Neuronal stem cell (in vitro differentiated cells): ENCODE measurements at regions not wholly inside any gene's neighbourhood (a gene's known extent, or its start where the extent isn't known, plus 50 kb on each side); places are given as distances from the start of the nearest gene placed in this dataset.

Experiments
- DNase-seq: peaks from one replicate; pipeline ENCODE4 v3.0.0-alpha.2; 2013; ENCODE audit warnings: low spot score
- H2AFZ ChIP-seq: one replicate; pipeline ENCODE4 v1.6.1; 2013; ENCODE audit warnings: mild to moderate bottlenecking, low read length, inconsistent platforms
- H2AK5ac ChIP-seq: 2 replicates; pipeline ENCODE4 v1.6.1; 2013; ENCODE audit warnings: low read depth, mild to moderate bottlenecking, inconsistent platforms, low read length, moderate library complexity, mixed read lengths
- H2BK120ac ChIP-seq: 2 replicates; pipeline ENCODE4 v1.6.1; 2013; ENCODE audit warnings: low read depth, mild to moderate bottlenecking, inconsistent platforms, low read length, moderate library complexity, mixed read lengths
- H2BK12ac ChIP-seq: one replicate; pipeline ENCODE4 v1.6.1; 2013; ENCODE audit warnings: low read length, inconsistent platforms
- H2BK15ac ChIP-seq: 2 replicates; pipeline ENCODE4 v1.6.1; 2013; ENCODE audit warnings: mild to moderate bottlenecking, low read length, inconsistent platforms, mixed read lengths
- H2BK5ac ChIP-seq: one replicate; pipeline ENCODE4 v1.6.1; 2013; ENCODE audit warnings: inconsistent platforms, mild to moderate bottlenecking, low read length, moderate library complexity
- H3K14ac ChIP-seq: one replicate; pipeline ENCODE4 v1.6.1; 2013; ENCODE audit warnings: low read length, inconsistent platforms
- H3K18ac ChIP-seq: 2 replicates; pipeline ENCODE4 v1.6.1; 2013; ENCODE audit warnings: low read length, inconsistent platforms
- H3K23ac ChIP-seq: 2 replicates; pipeline ENCODE4 v1.6.1; 2013; ENCODE audit warnings: low read depth, mild to moderate bottlenecking, mixed read lengths, low read length, inconsistent platforms; ENCODE audit not compliant: poor library complexity
- H3K27ac ChIP-seq: replicated peaks from 3 replicates; pipeline ENCODE4 v1.5.1; 2013; ENCODE audit warnings: low read length, inconsistent platforms
- H3K27me3 ChIP-seq, 3 experiments: 2 replicates each; pipeline ENCODE4 v1.6.1; 2013; ENCODE audit warnings: low read length in 3 of 3, mild to moderate bottlenecking in 2 of 3, inconsistent platforms in 1 of 3, low read depth in 1 of 3, mixed read lengths in 1 of 3, moderate library complexity in 1 of 3; ENCODE audit not compliant: control insufficient read depth in 3 of 3, insufficient read depth in 3 of 3
- H3K36me3 ChIP-seq, 2 donors: replicated peaks in 1 of 2; 2 replicates each; pipeline ENCODE4 v1.6.1; 2013; ENCODE audit warnings: low read length in 2 of 2; ENCODE audit not compliant: control insufficient read depth in 2 of 2, insufficient read depth in 2 of 2
- H3K4ac ChIP-seq: 2 replicates; pipeline ENCODE4 v1.6.1; 2013; ENCODE audit warnings: inconsistent platforms, mild to moderate bottlenecking, low read length, moderate library complexity
- H3K4me1 ChIP-seq, 2 donors: 1 replicate in 1 of 2; 2 replicates in 1 of 2; pipeline ENCODE4 v1.6.1; 2013; ENCODE audit warnings: low read length in 2 of 2, low read depth in 1 of 2; ENCODE audit not compliant: control insufficient read depth in 2 of 2, insufficient read depth in 1 of 2
- H3K4me2 ChIP-seq: one replicate; pipeline ENCODE4 v1.6.1; 2013; ENCODE audit warnings: mild to moderate bottlenecking, low read length, inconsistent platforms; ENCODE audit not compliant: insufficient read depth, poor library complexity, severe bottlenecking
- H3K4me3 ChIP-seq, 2 donors: 2 replicates each; pipeline ENCODE4 v1.5.1; 2013; ENCODE audit warnings: low read length in 2 of 2, mild to moderate bottlenecking in 2 of 2, inconsistent platforms in 1 of 2, moderate library complexity in 1 of 2
- H3K79me1 ChIP-seq: one replicate; pipeline ENCODE4 v1.6.1; 2013; ENCODE audit warnings: low read depth, mild to moderate bottlenecking, inconsistent platforms, low read length, moderate library complexity
- H3K9ac ChIP-seq: one replicate; pipeline ENCODE4 v1.6.1; 2013; ENCODE audit warnings: mild to moderate bottlenecking, low read depth, low read length, inconsistent platforms; ENCODE audit not compliant: poor library complexity
- H3K9me3 ChIP-seq, 2 donors: replicated peaks in 1 of 2; 2 replicates each; pipeline versions ENCODE3 to v1.6.1; 2013; ENCODE audit warnings: low read length in 2 of 2, mild to moderate bottlenecking in 2 of 2, inconsistent platforms in 1 of 2, low read depth in 1 of 2, mixed read lengths in 1 of 2, moderate library complexity in 1 of 2; ENCODE audit not compliant: control insufficient read depth in 2 of 2, insufficient read depth in 1 of 2
- H4K8ac ChIP-seq: one replicate; pipeline ENCODE4 v1.6.1; 2013; ENCODE audit warnings: low read depth, mild to moderate bottlenecking, inconsistent platforms, low read length, moderate library complexity
- H4K91ac ChIP-seq: one replicate; pipeline ENCODE4 v1.6.1; 2013; ENCODE audit warnings: low read length, low read depth, mild to moderate bottlenecking, inconsistent platforms; ENCODE audit not compliant: poor library complexity
- WGBS, 2 donors: extraction: QIAGEN DNeasy Blood & Tissue Kit; methylation state at CpG; one replicate each; pipeline ENCODE4 v1.1.7; 2013; ENCODE audit warnings: missing lambda C conversion rate in 2 of 2, mixed read lengths in 1 of 2; ENCODE audit not compliant: insufficient read length in 2 of 2, insufficient replicate concordance in 1 of 2; ENCODE audit errors: extremely low coverage in 2 of 2; 5-methylcytosine and 5-hydroxymethylcytosine counted together

- Histone ChIP-seq H4K91ac (no peak overlapping the region), H3K27me3 (no peaks in the 10 kb centered on the region), H3K14ac (no peak overlapping the region), H3K18ac (no peak overlapping the region), H2AFZ (no peak overlapping the region), H3K4me3 (no peak overlapping the region), H2BK120ac (no peak overlapping the region), H3K79me1 (no peaks in the 10 kb centered on the region), H3K4me2 (no peak overlapping the region), H2BK5ac (no peak overlapping the region), H3K36me3 (no peaks in the 10 kb centered on the region), H2BK15ac (no peak overlapping the region), H3K4ac (no peak overlapping the region), H3K9ac (no peak overlapping the region), H3K27ac (no peak overlapping the region), H2AK5ac (no peak overlapping the region), H4K8ac (no peak overlapping the region), H3K9me3 (no peaks in the 10 kb centered on the region), H2BK12ac (no peak overlapping the region), H3K4me1 (no peaks in the 10 kb centered on the region), H3K23ac (no peak overlapping the region)
- WGBS, 2 donors, result no CpG with 5 or more reads among the region's 2 CpGs
- DNase-seq, result no peak
These were observed 71.8 kb upstream of the SAMSN1 start for GRCh38 chr21:14617871-14618270.

DNA sequence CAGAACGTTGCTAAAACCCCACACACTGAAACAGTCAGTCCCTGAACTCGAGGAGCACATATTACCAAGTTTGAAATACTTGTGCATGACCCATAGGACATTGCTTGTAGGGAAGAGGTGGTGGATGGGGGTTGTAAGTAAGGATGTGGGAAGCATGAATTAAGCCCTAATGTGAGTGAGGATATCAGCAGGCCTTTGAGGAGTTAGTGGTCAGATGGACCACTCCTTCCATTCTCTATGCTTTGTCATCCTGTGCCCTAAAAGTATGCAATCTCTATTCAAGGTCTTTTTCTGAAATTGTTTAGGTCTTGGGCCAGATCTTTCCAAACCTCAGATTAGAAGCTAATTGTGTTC, 70.9 kb upstream of the SAMSN1 start:
- DNase-seq, result no peak
- Histone ChIP-seq H3K4me1 (no peaks in the 10 kb centered on the region), H3K27ac (no peak overlapping the region), H3K79me1 (no peaks in the 10 kb centered on the region), H3K9ac (no peak overlapping the region), H3K27me3 (no peaks in the 10 kb centered on the region), H2BK12ac (no peak overlapping the region), H3K14ac (no peak overlapping the region), H2BK120ac (no peak overlapping the region), H2BK5ac (no peak overlapping the region), H3K9me3 (no peaks in the 10 kb centered on the region), H2AFZ (no peak overlapping the region), H3K23ac (no peak overlapping the region), H3K4me2 (no peak overlapping the region), H4K8ac (no peak overlapping the region), H3K4ac (no peak overlapping the region), H2BK15ac (no peak overlapping the region), H2AK5ac (no peak overlapping the region), H3K4me3 (no peak overlapping the region), H3K18ac (no peak overlapping the region), H4K91ac (no peak overlapping the region), H3K36me3 (no peaks in the 10 kb centered on the region)
- no CpG with 5 or more reads among the region's 2 CpGs for WGBS, 2 donors

DNA sequence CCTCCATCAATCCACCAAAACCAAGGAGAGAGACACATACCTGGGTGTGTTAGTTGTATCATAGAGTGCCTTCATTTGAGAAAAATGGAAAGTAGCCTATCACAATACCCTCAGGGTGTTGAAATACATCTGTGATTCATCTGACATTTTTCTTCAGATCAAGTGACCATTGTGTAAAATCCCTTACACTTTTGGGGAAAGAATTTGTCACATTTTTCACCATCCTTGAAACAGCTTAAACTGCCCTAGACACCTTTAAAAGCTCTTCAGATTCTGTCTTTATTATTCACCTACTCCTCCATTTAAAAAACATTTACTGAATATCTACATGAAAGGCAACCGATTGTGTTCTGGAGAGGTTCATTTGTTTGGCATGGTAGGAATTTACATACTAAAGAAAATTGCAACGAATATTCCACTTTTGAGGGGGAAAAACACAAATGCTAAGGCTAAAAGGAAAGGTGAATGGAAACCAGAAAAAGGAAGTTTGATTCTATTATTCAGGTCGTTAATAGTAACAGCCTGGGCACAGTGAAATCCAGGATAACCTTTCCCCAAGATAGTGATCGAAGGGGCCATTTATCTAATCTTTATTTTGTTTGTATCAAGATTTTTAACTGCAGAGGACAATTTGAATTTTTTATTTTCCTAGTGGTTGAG, 70.4 kb upstream of the SAMSN1 start:
- DNase-seq, result no peak
- Histone ChIP-seq H2AFZ (no peak overlapping the region), H2AK5ac (no peak overlapping the region), H3K9ac (no peak overlapping the region), H2BK15ac (no peak overlapping the region), H2BK120ac (no peak overlapping the region), H3K4me1 (no peaks in the 10 kb centered on the region), H3K4ac (no peak overlapping the region), H2BK5ac (no peak overlapping the region), H3K79me1 (no peaks in the 10 kb centered on the region), H3K18ac (no peak overlapping the region), H3K27me3 (no peaks in the 10 kb centered on the region), H4K91ac (no peak overlapping the region), H3K36me3 (no peaks in the 10 kb centered on the region), H3K9me3 (no peaks in the 10 kb centered on the region), H3K4me3 (no peak overlapping the region), H3K4me2 (no peak overlapping the region), H3K27ac (no peak overlapping the region), H3K23ac (no peak overlapping the region), H3K14ac (no peak overlapping the region), H2BK12ac (no peak overlapping the region), H4K8ac (no peak overlapping the region)
- no CpG with 5 or more reads among the region's 4 CpGs for WGBS, 2 donors

DNA sequence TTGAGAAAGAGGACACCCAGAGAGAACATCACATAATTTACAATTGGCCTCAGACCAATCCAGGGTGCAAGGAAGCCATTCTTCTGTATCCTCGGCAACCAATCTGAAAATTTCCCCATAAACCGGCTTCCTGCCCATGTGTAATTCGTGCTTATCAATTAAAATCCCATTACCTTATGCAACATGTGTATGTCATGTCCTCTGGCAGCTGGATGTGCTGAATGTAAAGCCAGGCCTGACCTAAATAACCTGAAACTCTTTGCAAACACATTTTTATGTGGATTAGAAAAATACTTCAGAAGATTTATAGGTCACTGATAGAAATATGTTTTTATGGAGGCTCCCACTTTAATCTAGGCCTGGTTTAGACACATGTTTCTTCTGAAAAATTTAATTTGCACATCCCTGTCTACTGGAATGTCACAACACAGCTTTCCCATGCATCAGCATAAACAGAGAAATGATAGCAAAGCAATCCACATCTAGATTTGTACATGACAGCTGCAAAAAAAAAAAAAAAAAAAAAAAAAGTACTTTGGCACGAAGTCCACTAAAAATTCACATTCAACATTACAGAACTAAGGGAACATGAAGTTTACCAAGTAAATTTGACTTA, 69.4 kb upstream of the SAMSN1 start:
- H2AFZ ChIP-seq, result no peak overlapping the region
- no peak overlapping the region for H2AK5ac ChIP-seq
- no peak overlapping the region for H4K8ac ChIP-seq
- H3K4me3 ChIP-seq, result no peak overlapping the region
- H3K27ac ChIP-seq, result no peak overlapping the region
- no peak overlapping the region for H3K23ac ChIP-seq
- H2BK12ac ChIP-seq, result no peak overlapping the region
- no peaks in the 10 kb centered on the region for H3K4me1 ChIP-seq
- H3K27me3 ChIP-seq, result no peaks in the 10 kb centered on the region
- H2BK120ac ChIP-seq, result no peak overlapping the region
- no peak overlapping the region for H3K9ac ChIP-seq
- no peak overlapping the region for H2BK15ac ChIP-seq
- no peaks in the 10 kb centered on the region for H3K9me3 ChIP-seq
- H3K4ac ChIP-seq, result no peak overlapping the region
- H2BK5ac ChIP-seq, result no peak overlapping the region
- no peaks in the 10 kb centered on the region for H3K79me1 ChIP-seq
- no peaks in the 10 kb centered on the region for H3K36me3 ChIP-seq
- H4K91ac ChIP-seq, result no peak overlapping the region
- H3K14ac ChIP-seq, result no peak overlapping the region
- no peak overlapping the region for H3K4me2 ChIP-seq
- no CpG with 5 or more reads among the region's 4 CpGs for WGBS, 2 donors
- no peak for DNase-seq
- H3K18ac ChIP-seq, result no peak overlapping the region
